Muscle layer of duodenum (tissue), 2 donors: ENCODE measurements at regions not wholly inside any gene's neighbourhood (a gene's known extent, or its start where the extent isn't known, plus 50 kb on each side); places are given as distances from the start of the nearest gene placed in this dataset.
"Not testable (repeated sequence)": the region's sequence is repeated elsewhere in the genome, so short reads cannot be mapped to it uniquely, and the experiment has no call there.

Experiments
- H3K27ac ChIP-seq: one replicate; pipeline ENCODE4 v1.7.0; 2013; ENCODE audit warnings: mild to moderate bottlenecking, low read length
- H3K27me3 ChIP-seq: one replicate; pipeline ENCODE4 v1.7.0; 2013; ENCODE audit warnings: low read depth, mild to moderate bottlenecking, control low read depth, low read length
- H3K36me3 ChIP-seq, 2 donors: one replicate each; pipeline ENCODE4 v1.7.0; 2013; ENCODE audit warnings: low read length in 2 of 2, control low read depth in 1 of 2, mild to moderate bottlenecking in 1 of 2; ENCODE audit not compliant: insufficient read depth in 2 of 2, control insufficient read depth in 1 of 2
- H3K4me1 ChIP-seq, 2 donors: one replicate each; pipeline ENCODE4 v1.7.0; 2013; ENCODE audit warnings: low read length in 2 of 2, mild to moderate bottlenecking in 2 of 2, control low read depth in 1 of 2, moderate library complexity in 1 of 2; ENCODE audit not compliant: insufficient read depth in 2 of 2, control insufficient read depth in 1 of 2
- H3K4me3 ChIP-seq, 2 donors: one replicate each; pipeline ENCODE4 v1.7.0; 2013; ENCODE audit warnings: low read length in 2 of 2, low read depth in 1 of 2, mild to moderate bottlenecking in 1 of 2
- H3K9me3 ChIP-seq, 2 donors: one replicate each; pipeline ENCODE4 v1.7.0; 2013; ENCODE audit warnings: low read length in 2 of 2, control low read depth in 1 of 2, mild to moderate bottlenecking in 1 of 2; ENCODE audit not compliant: control insufficient read depth in 1 of 2
- donor health status: healthy.

DNA sequence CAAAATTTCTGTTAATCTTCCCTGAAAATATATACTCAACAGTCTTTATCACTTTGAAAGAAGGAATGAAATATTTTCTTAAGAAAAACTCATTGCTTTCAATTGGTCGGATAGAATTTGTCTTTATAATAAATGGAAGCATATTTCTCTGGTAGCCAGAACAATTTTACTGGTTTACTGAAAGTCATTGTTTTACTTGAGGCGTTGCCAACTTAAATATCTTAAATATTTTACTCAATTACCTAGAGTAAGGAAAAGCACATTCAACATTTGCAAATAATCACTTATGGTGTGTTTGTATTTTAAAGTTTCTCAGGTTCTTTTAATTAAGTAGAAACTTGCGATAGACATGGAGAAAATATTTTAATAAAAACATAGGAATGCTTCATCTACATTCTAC is 1181.7 kb downstream of the EFNA5 start:
- Histone ChIP-seq H3K4me3 (no peak overlapping the region), H3K27me3 (no peaks in the 10 kb centered on the region), H3K36me3 (no peaks in the 10 kb centered on the region), H3K9me3 (no peaks in the 10 kb centered on the region), H3K4me1 (no peaks in the 10 kb centered on the region), H3K27ac (no peak overlapping the region)

DNA sequence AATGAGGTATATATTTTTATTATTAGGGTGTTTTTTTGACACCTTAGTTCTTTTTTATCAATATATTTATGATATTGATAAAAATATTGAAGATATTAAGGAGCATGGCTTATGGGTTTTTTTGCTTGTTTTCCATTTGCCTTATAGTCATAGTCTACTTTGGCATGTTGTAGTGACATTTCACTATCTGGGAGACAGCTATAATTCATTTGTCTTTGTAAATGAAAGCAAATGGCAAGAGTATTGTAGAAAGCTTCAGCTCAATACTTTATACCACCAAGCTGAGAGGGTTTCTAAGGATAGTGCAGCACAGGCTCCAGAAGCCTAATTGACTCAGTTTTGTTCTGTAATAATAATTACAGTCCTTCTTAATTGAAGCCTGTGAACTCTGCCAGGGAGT is 1182.3 kb downstream of the EFNA5 start:
- Histone ChIP-seq H3K27me3 (no peaks in the 10 kb centered on the region), H3K36me3 (no peaks in the 10 kb centered on the region), H3K9me3 (peaks cover 0 to 3% of the 10 kb centered on the region in 2 donors), H3K4me3 (no peak overlapping the region), H3K4me1 (no peaks in the 10 kb centered on the region), H3K27ac (no peak overlapping the region)

DNA sequence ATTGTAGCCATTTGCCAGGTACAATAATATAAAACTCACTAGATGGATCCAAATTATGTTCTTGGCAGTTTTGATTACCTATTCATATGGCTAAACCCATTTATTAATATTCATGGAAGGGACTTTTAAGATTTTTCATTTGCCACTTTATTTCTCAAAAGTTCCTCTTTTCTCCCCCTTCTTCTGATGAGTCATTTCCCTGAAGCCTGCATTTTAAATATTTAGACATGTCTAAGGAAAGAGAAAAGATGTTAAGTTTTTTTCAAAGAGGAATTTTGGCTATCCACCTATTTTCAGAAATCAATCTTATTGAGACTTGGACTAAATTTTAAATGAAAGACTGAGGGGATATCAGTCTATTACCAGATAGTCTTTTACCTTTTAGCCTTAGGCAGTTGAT is 1189.4 kb downstream of the EFNA5 start:
- H3K36me3 ChIP-seq = no peaks in the 10 kb centered on the region
- no peaks in the 10 kb centered on the region for H3K4me1 ChIP-seq

DNA sequence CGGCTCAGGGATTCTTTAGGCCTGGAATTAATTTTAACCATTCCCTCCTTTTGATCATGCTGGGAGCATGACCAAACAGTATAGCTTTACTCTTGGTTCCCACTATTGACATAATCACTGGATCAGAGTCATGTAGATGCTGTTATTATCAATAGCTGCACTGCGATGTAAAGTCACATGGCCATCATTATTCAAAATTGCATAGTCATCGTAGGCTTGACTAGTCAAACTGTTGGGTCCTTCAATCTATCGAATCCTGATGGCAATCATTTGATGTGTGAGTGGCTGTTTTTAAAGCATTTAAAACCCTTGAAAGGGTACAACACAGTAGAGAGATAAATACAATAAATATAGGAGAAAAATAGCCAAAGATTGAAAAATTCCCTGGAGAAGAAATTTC is 1194.1 kb downstream of the EFNA5 start:
- Histone ChIP-seq H3K27ac (no peak overlapping the region), H3K27me3 (no peaks in the 10 kb centered on the region), H3K4me3 (no peak overlapping the region), H3K9me3 (no peaks in the 10 kb centered on the region), H3K36me3 (no peaks in the 10 kb centered on the region), H3K4me1 (no peaks in the 10 kb centered on the region)

More for the DNA sequence above, 1189.4 kb downstream of the EFNA5 start:
- Histone ChIP-seq H3K27me3 (no peaks in the 10 kb centered on the region), H3K4me3 (no peak overlapping the region), H3K27ac (no peak overlapping the region), H3K9me3 (peaks cover 0 to 3% of the 10 kb centered on the region in 2 donors)

DNA sequence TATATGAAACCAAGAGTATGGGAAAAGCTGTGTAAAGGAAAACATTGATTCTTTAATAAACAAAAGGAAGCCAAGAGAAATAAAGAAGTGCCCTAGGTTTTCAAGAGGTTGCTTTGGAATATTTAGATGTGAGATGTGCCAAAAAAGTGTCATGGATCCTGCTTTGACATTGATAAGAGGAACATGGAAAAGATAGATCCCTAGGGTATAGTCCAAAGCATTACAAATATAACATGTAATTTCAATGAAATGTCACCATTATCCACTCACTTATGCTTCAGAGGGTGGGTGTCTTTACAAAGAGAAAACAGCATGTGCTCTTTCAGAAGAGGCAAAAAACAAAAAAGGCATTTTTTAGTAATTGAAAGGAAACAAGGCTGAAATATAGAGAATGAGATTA is 1196.7 kb downstream of the EFNA5 start:
- no peaks in the 10 kb centered on the region for H3K36me3 ChIP-seq
- H3K4me3 ChIP-seq = no peak overlapping the region
- no peaks in the 10 kb centered on the region for H3K27me3 ChIP-seq
- H3K4me1 ChIP-seq = no peaks in the 10 kb centered on the region
- H3K9me3 ChIP-seq = no peaks in the 10 kb centered on the region
- no peak overlapping the region for H3K27ac ChIP-seq

DNA sequence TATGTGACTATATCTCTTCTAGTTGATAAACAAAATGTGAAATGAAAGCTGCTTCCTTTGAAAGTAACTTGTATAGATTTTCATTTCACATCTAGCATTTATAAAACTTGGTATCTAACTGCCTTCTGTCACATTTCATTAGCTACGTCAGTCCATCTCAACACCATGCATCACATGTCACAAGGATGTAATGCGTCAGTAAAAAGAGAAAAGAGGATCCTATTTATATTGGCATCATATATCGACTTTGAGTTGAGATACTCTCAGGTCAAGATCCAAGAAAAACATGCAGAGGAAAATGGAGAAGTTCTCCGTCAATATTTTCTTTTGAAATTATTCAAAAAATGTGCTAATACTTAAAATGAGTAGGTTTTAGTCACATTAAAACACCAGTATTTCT is 1211.2 kb downstream of the EFNA5 start:
- H3K27ac ChIP-seq = no peak overlapping the region
- no peaks in the 10 kb centered on the region for H3K9me3 ChIP-seq
- H3K4me1 ChIP-seq = no peaks in the 10 kb centered on the region
- no peaks in the 10 kb centered on the region for H3K36me3 ChIP-seq
- H3K27me3 ChIP-seq = no peaks in the 10 kb centered on the region
- H3K4me3 ChIP-seq = no peak overlapping the region

DNA sequence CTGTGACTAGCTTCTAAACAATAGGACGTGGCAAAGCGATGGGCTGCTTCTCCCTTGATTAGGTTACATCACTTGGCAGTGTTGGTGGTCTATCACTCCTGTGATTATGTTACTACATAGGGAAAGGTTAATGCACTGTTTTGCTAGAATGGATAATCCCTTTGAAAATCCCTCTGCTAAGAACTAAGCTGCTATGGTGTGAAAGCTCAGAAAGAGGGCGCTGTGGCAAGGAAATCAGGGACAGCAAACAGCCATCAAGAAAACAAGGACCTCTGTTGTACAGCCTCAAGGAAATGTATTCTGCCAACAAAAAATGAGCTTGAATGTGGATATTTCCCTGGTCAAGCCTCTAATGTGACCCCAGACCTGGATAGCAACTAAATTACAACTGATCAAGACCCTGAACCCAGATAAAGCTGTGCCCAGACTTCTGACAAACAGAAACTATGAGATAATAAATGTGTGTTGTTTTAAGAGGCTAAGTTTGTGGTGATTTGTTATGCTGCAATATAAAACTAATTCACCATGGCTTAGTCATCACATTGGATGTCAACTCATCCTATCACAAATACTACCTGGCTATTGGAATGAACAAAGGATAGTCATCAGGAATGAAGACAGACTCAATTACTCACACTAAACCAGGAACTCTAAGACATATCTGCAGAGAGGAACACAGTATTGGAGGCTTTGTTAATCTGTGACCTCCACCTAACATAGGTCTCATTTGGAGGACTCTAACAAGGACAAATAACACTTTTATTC is 1215.9 kb downstream of the EFNA5 start:
- no peaks in the 10 kb centered on the region for H3K4me1 ChIP-seq
- no peaks in the 10 kb centered on the region for H3K27me3 ChIP-seq
- no peaks in the 10 kb centered on the region for H3K9me3 ChIP-seq
- H3K4me3 ChIP-seq = no peak overlapping the region
- no peak overlapping the region for H3K27ac ChIP-seq
- H3K36me3 ChIP-seq = no peaks in the 10 kb centered on the region

DNA sequence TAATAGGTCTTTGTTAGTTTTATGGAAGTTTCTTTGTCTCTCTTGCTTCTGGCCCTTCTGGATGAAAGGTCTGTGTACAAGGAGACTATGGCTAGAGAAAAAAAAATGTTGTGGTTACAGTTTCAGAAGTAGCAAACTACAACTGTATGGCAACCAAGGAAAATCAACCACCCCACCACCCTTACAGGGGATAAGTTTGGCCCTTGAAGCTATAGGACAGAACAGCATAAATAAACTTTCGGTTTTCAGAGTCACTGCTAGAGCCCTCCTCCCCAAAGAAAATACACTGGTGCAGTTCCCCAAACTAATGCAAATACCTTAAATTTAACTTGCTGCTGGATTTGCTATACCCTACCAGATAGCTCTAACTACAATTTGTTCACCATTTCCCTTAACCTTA is 1216.7 kb downstream of the EFNA5 start:
- no peak overlapping the region for H3K27ac ChIP-seq
- no peaks in the 10 kb centered on the region for H3K27me3 ChIP-seq
- no peak overlapping the region for H3K4me3 ChIP-seq
- H3K36me3 ChIP-seq = no peaks in the 10 kb centered on the region
- no peaks in the 10 kb centered on the region for H3K9me3 ChIP-seq
- no peaks in the 10 kb centered on the region for H3K4me1 ChIP-seq

DNA sequence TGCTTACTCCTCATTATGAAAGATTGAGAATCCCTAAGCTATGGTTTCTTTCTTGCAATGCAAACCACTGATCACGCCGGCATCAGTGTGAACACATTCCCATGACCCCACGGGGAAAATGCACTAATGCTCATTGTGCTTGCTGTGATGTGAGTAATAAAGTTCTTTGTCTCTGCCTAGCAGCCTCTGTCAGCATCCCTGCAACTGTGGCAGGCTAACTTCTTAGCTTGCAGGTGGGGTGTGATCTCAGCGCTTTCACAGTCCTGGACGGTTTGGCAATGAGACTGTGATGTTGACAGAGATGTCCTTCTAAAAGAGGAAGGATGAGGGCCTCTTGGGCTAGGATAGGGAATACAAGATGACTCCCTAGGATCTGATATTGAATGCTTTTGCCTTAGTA is 1218.7 kb downstream of the EFNA5 start:
- no peaks in the 10 kb centered on the region for H3K36me3 ChIP-seq
- no peaks in the 10 kb centered on the region for H3K9me3 ChIP-seq
- H3K4me3 ChIP-seq = no peak overlapping the region
- H3K27ac ChIP-seq = no peak overlapping the region
- H3K4me1 ChIP-seq = no peaks in the 10 kb centered on the region
- H3K27me3 ChIP-seq = no peaks in the 10 kb centered on the region

DNA sequence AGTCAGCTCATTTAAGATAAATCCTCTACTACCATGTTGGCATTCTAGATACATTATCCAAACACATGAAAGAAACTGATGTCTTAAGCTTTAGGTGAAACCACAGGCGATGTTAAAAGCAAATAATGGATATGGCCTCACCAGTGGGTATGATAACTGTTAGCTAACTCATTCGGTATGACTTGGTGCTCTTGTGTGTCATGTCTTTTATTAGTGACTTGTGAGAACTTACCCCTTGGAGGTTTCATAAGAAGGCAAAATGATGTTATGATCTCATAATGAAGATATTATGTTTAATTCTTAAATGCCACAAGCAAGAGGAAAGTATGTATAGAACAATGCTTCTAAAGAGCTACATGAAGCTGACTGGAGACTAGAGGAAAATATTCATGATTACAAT is 1227.0 kb downstream of the EFNA5 start:
- Histone ChIP-seq H3K27ac (no peak overlapping the region), H3K27me3 (no peaks in the 10 kb centered on the region), H3K4me1 (no peaks in the 10 kb centered on the region), H3K36me3 (no peaks in the 10 kb centered on the region), H3K4me3 (no peak overlapping the region), H3K9me3 (no peaks in the 10 kb centered on the region)

DNA sequence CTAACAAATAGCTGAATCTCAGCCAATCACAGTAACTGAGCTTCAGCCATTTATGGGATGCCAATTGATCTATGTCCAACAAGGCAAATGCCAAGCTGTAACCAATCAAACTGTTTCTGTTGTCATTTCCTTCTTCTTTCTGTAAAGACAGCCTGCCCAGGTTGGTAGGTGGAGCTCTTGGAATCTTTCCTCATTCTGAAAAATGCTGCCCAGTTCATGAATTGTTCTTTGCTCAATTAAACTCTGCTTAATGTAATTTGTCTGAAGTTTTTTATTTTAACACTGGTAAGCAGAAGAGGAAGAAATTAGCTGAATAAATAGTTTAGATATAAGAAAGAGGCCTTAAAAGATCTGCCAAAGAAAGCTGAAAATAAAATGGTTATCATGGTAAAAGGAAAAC is 1235.6 kb downstream of the EFNA5 start:
- H3K27ac ChIP-seq = no peak overlapping the region
- H3K4me3 ChIP-seq = no peak overlapping the region
- no peaks in the 10 kb centered on the region for H3K4me1 ChIP-seq
- no peaks in the 10 kb centered on the region for H3K9me3 ChIP-seq
- no peaks in the 10 kb centered on the region for H3K27me3 ChIP-seq
- H3K36me3 ChIP-seq = no peaks in the 10 kb centered on the region

DNA sequence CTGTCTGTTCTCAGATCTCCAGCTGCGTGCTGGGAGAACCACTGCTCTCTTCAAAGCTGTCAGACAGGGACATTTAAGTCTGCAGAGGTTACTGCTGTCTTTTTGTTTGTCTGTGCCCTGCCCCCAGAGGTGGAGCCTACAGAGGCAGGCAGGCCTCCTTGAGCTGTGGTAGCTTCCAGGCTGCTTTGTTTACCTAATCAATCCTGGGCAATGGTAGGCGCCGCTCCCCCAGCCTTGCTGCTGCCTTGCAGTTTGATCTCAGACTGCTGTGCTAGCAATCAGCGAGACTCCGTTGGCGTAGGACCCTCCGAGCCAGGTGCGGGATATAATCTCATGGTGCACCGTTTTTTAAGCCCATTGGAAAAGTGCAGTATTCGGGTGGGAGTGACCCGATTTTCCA is 1240.0 kb downstream of the EFNA5 start:
- H3K9me3 ChIP-seq, H3K4me1 ChIP-seq: not testable (repeated sequence)

More for the DNA sequence above, 1240.0 kb downstream of the EFNA5 start:
- not testable (repeated sequence) for H3K27me3 ChIP-seq, H3K4me3 ChIP-seq, H3K36me3 ChIP-seq, H3K27ac ChIP-seq
